IPS-15b (cell line): ENCODE measurements at regions not wholly inside any gene's neighbourhood (a gene's known extent, or its start where the extent isn't known, plus 50 kb on each side); places are given as distances from the start of the nearest gene placed in this dataset.

ENCODE experiments used
- H3K27me3 ChIP-seq: one replicate; pipeline ENCODE4 v1.6.1; 2013; ENCODE audit warnings: low read length; ENCODE audit not compliant: control insufficient read depth, insufficient read depth
- H3K36me3 ChIP-seq: one replicate; pipeline ENCODE4 v1.6.1; 2013; ENCODE audit warnings: low read length; ENCODE audit not compliant: control insufficient read depth, insufficient read depth
- H3K4me1 ChIP-seq: one replicate; pipeline ENCODE4 v1.6.1; 2013; ENCODE audit warnings: mild to moderate bottlenecking, low read length; ENCODE audit not compliant: control insufficient read depth, insufficient read depth
- H3K4me3 ChIP-seq: one replicate; pipeline ENCODE4 v1.5.1; 2013; ENCODE audit warnings: low read depth, low read length
- H3K9ac ChIP-seq: one replicate; pipeline ENCODE4 v1.6.1; 2013; ENCODE audit warnings: low read depth, mild to moderate bottlenecking, low read length
- H3K9me3 ChIP-seq: one replicate; pipeline ENCODE4 v1.6.1; 2013; ENCODE audit warnings: mild to moderate bottlenecking, low read length; ENCODE audit not compliant: control insufficient read depth, insufficient read depth

DNA sequence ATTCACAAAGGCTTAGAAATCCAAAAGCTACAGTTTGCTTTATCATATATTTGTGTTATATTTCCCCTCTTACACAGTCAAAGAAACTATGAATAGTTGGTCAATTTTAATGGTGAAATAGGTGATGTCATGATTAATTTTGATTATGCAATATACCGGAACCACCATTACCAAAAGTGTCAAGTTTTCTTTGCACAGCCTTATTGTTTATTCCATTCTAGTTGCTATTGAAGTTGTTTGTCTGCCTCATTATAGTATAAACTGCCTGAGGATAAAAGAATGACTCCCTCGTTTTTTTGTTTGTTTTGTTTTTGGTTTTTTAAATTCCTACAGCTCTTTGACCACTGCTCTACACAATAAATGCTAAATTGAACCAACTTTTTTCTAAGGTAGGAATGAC is 690.6 kb upstream of the ZP4 start:
- H3K4me3 ChIP-seq = no peak overlapping the region
- no peaks in the 10 kb centered on the region for H3K27me3 ChIP-seq
- no peaks in the 10 kb centered on the region for H3K36me3 ChIP-seq
- no peaks in the 10 kb centered on the region for H3K4me1 ChIP-seq
- H3K9ac ChIP-seq = no peak overlapping the region
- no peaks in the 10 kb centered on the region for H3K9me3 ChIP-seq

DNA sequence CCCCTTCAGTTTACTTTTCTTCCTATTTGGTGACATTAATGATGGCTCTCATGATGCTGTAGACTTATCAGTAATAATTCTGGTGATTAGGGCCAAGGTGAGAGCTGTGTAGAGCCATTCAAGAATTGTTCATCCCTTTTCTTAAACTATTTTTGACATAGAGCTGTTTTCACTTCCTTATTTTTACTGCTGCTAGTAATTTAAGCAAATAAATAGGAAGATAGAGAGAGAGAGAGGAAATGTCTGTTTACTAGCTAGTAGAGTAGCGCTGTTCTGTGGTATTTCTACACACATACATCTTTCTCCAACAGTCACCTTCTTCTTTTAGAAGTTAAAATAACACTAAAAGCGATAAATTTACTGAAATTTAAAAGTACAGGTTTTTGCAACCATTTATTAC is 678.0 kb upstream of the ZP4 start:
- H3K27me3 ChIP-seq = no peaks in the 10 kb centered on the region
- no peaks in the 10 kb centered on the region for H3K9me3 ChIP-seq
- H3K4me1 ChIP-seq = no peaks in the 10 kb centered on the region
- H3K9ac ChIP-seq = no peak overlapping the region
- H3K4me3 ChIP-seq = no peak overlapping the region
- H3K36me3 ChIP-seq = no peaks in the 10 kb centered on the region

DNA sequence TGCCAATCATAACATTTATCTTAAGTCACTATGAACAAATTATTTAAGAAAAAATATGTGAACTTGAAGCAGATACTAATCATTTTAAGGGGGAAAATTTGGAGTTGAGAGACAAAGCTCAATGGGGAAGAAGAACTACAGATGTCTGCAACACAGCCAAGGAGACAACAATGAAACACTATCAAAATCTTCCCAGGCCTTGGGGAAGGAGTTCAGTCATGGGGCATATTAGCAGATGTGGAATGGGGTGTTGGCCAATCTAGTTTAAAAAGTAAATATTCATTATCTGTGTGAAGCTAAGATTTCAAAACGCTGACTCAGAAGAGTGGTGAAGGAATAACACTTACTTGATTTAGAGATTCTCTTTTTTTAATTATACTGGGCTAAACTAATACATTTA is 671.6 kb upstream of the ZP4 start:
- H3K9ac ChIP-seq = no peak overlapping the region
- no peak overlapping the region for H3K4me3 ChIP-seq
- H3K36me3 ChIP-seq = no peaks in the 10 kb centered on the region
- H3K9me3 ChIP-seq = no peaks in the 10 kb centered on the region
- H3K4me1 ChIP-seq = no peaks in the 10 kb centered on the region
- H3K27me3 ChIP-seq = no peaks in the 10 kb centered on the region

DNA sequence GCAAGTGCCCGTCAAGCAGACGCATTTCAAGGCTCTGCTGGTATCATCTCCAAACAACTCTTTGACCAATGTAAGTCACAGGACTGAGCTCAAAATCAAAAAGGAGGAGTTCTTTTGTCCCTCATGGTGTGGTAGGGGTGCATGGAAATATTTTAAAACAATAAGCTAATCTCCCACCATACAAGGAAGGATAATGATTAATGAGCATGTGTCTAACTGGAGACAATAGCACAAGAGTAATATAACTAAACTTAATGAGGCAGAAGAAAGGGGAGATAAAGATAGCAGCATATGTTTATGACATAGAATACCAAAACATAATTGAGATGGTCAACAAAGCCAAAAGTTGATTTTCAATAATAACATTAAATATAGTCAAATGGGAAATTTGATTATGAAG is 668.0 kb upstream of the ZP4 start:
- H3K9me3 ChIP-seq = no peaks in the 10 kb centered on the region
- H3K36me3 ChIP-seq = no peaks in the 10 kb centered on the region
- H3K9ac ChIP-seq = no peak overlapping the region
- no peak overlapping the region for H3K4me3 ChIP-seq
- no peaks in the 10 kb centered on the region for H3K27me3 ChIP-seq
- H3K4me1 ChIP-seq = no peaks in the 10 kb centered on the region

GRCh38 chr1:238558156-238558555 is 667.4 kb upstream of the ZP4 start:
- H3K27me3 ChIP-seq = no peaks in the 10 kb centered on the region
- no peaks in the 10 kb centered on the region for H3K9me3 ChIP-seq
- no peaks in the 10 kb centered on the region for H3K4me1 ChIP-seq
- H3K9ac ChIP-seq = no peak overlapping the region
- no peak overlapping the region for H3K4me3 ChIP-seq
- H3K36me3 ChIP-seq = no peaks in the 10 kb centered on the region

DNA sequence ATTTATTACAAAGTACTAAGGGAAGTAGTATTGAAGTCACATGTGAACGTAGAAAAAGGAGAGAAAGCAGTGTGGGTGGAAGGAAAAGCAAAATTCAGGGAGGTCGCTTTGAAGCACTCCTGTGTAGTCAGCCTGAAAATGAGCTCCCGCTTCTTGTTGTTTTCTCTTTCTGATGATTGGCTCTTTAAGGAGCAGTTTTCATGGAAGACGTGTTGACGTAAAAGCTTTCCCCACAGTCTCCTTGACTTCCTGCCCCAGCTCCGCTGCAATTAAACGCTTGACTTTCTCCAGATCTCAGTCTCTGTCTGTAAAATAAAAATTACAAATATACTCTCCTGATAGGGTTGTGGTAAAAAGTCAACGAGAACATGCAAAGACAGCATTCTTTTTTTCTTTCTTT is 661.5 kb upstream of the ZP4 start:
- H3K36me3 ChIP-seq = no peaks in the 10 kb centered on the region
- H3K4me1 ChIP-seq = no peaks in the 10 kb centered on the region
- H3K9me3 ChIP-seq = no peaks in the 10 kb centered on the region
- no peak overlapping the region for H3K9ac ChIP-seq
- H3K4me3 ChIP-seq = no peak overlapping the region
- H3K27me3 ChIP-seq = no peaks in the 10 kb centered on the region

GRCh38 chr1:238549137-238549536 is 658.4 kb upstream of the ZP4 start:
- no peak overlapping the region for H3K4me3 ChIP-seq
- no peaks in the 10 kb centered on the region for H3K9me3 ChIP-seq
- H3K27me3 ChIP-seq = no peaks in the 10 kb centered on the region
- no peaks in the 10 kb centered on the region for H3K4me1 ChIP-seq
- H3K9ac ChIP-seq = no peak overlapping the region
- no peaks in the 10 kb centered on the region for H3K36me3 ChIP-seq

GRCh38 chr1:238546118-238546517 is 655.4 kb upstream of the ZP4 start:
- H3K27me3 ChIP-seq = no peaks in the 10 kb centered on the region

DNA sequence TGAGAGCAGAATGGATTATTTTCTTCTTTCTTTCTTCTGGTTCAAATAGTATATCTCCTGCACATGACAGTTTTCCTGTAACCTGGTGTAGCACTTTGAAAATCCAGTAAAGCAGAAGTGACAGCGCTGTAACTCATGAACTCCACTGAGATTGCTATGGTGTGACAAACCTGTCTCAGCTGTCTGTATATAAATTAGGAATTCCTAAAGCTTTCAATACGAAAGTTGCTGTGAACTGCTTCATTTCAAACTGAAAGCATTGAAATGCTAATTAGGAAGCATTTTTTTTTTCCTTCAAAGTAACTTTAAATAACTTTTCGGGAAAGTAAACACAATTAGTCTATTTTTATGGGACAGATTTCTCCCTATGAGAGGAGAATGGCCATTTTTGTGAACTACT is 646.9 kb upstream of the ZP4 start:
- Histone ChIP-seq H3K27me3 (no peaks in the 10 kb centered on the region), H3K9me3 (no peaks in the 10 kb centered on the region), H3K4me3 (no peak overlapping the region), H3K9ac (no peak overlapping the region), H3K4me1 (no peaks in the 10 kb centered on the region), H3K36me3 (no peaks in the 10 kb centered on the region)

More at GRCh38 chr1:238546118-238546517, 655.4 kb upstream of the ZP4 start:
- no peaks in the 10 kb centered on the region for H3K36me3 ChIP-seq
- no peak overlapping the region for H3K4me3 ChIP-seq
- H3K4me1 ChIP-seq = no peaks in the 10 kb centered on the region
- no peaks in the 10 kb centered on the region for H3K9me3 ChIP-seq
- no peak overlapping the region for H3K9ac ChIP-seq

GRCh38 chr1:238530209-238530851 is 639.6 kb upstream of the ZP4 start:
- no peaks in the 10 kb centered on the region for H3K9me3 ChIP-seq
- H3K9ac ChIP-seq = no peak overlapping the region
- no peaks in the 10 kb centered on the region for H3K27me3 ChIP-seq
- H3K36me3 ChIP-seq = no peaks in the 10 kb centered on the region
- no peaks in the 10 kb centered on the region for H3K4me1 ChIP-seq
- no peak overlapping the region for H3K4me3 ChIP-seq

DNA sequence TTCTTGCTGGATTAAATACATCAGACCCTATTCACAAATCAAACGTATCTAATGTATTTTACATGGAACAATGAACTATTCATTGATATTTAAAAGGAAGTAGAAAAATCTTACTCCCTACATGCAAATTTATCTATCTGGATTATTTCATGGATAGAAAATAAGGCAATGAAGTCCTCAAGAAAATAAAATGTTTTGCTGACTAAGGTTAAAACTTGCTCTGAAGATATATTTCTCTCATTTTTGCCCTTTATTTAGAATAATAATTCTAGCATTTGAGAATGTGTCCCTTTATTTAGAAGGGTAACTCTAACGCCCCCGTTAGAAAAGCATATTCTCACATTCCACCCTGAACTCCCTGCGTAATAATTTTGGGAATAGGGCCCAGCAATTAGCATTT is 627.0 kb upstream of the ZP4 start:
- Histone ChIP-seq H3K27me3 (no peaks in the 10 kb centered on the region), H3K9ac (no peak overlapping the region), H3K9me3 (no peaks in the 10 kb centered on the region), H3K4me1 (no peaks in the 10 kb centered on the region), H3K4me3 (no peak overlapping the region), H3K36me3 (no peaks in the 10 kb centered on the region)

DNA sequence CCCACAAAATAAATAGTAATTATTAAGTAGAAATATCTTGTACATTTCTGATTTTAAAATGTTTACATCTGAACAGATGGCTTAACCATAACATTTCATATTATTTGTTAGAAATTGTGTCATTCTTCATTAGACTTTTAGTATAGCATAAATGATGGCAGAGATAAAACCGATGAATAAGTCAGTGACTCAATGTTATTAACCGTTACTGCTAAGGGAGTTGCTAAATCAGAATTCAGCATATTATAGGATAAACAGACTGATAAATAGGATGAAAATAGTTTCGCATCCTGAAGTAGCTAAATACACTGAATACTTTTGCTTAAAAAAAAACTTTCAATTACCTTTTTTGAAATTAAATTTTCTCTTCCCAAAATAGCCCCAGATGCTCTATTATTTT is 610.6 kb upstream of the ZP4 start:
- Histone ChIP-seq H3K9me3 (no peaks in the 10 kb centered on the region), H3K27me3 (no peaks in the 10 kb centered on the region), H3K4me3 (no peak overlapping the region)

More for the DNA sequence above, 610.6 kb upstream of the ZP4 start:
- Histone ChIP-seq H3K36me3 (no peaks in the 10 kb centered on the region), H3K9ac (no peak overlapping the region), H3K4me1 (no peaks in the 10 kb centered on the region)
